Astrocyte (in vitro differentiated cells and primary cell): ENCODE measurements at regions not wholly inside any gene's neighbourhood (a gene's known extent, or its start where the extent isn't known, plus 50 kb on each side); places are given as distances from the start of the nearest gene placed in this dataset.
"Not testable (repeated sequence)": the region's sequence is repeated elsewhere in the genome, so short reads cannot be mapped to it uniquely, and the experiment has no call there.

Experiments used
- DNase-seq: peaks from one replicate; pipeline ENCODE4 v3.0.0-alpha.2; 2010; ENCODE audit warnings: low read depth
- FAIRE-seq: peaks from 2 replicates; lab custom pipeline; 2011; peaks lifted over from hg19 to GRCh38; lab: Jason Lieb, UNC
- H2AFZ ChIP-seq: 2 replicates; pipeline ENCODE4 v1.6.0; 2012; ENCODE audit warnings: low read depth, low read length, inconsistent platforms
- H3K27ac ChIP-seq: 2 replicates; pipeline ENCODE4 v1.5.1; 2011; ENCODE audit warnings: low read depth, low read length, inconsistent platforms
- H3K27me3 ChIP-seq: 2 replicates; pipeline ENCODE4 v1.6.0; 2011; ENCODE audit warnings: low read length, inconsistent platforms; ENCODE audit not compliant: insufficient read depth
- H3K36me3 ChIP-seq: 2 replicates; pipeline ENCODE4 v1.5.1; 2011; ENCODE audit warnings: low read length, inconsistent platforms; ENCODE audit not compliant: insufficient read depth
- H3K4me1 ChIP-seq: 2 replicates; pipeline ENCODE4 v1.5.1; 2011; ENCODE audit warnings: low read length, inconsistent platforms; ENCODE audit not compliant: insufficient read depth
- H3K4me2 ChIP-seq: 2 replicates; pipeline ENCODE4 v1.6.0; 2012; ENCODE audit warnings: low read length, inconsistent platforms
- H3K4me3 ChIP-seq: 2 replicates; pipeline ENCODE4 v1.5.1; 2011; ENCODE audit warnings: low read depth, mild to moderate bottlenecking, low read length, inconsistent platforms; ENCODE audit not compliant: insufficient read depth
- H3K79me2 ChIP-seq: 2 replicates; pipeline ENCODE4 v1.6.0; 2012; ENCODE audit warnings: mild to moderate bottlenecking, low read length, inconsistent platforms; ENCODE audit not compliant: insufficient read depth
- H3K9ac ChIP-seq: 2 replicates; pipeline ENCODE4 v1.6.0; 2012; ENCODE audit warnings: mild to moderate bottlenecking, low read length, inconsistent platforms
- H3K9me3 ChIP-seq: 2 replicates; pipeline ENCODE4 v1.5.1; 2012; ENCODE audit warnings: low read depth, mild to moderate bottlenecking, low read length, inconsistent platforms; ENCODE audit not compliant: insufficient read depth
- H4K20me1 ChIP-seq: 2 replicates; pipeline ENCODE4 v1.6.0; 2012; ENCODE audit warnings: low read length, inconsistent platforms; ENCODE audit not compliant: insufficient read depth
- H3K27ac Mint-ChIP-seq: one replicate; pipeline ENCODE4 v1.8.0; 2021; ENCODE audit warnings: mild to moderate bottlenecking, mixed read lengths; ENCODE audit not compliant: unreplicated experiment
- H3K27me3 Mint-ChIP-seq: one replicate; pipeline ENCODE4 v1.8.0; 2021; ENCODE audit warnings: low read depth, mixed read lengths; ENCODE audit not compliant: unreplicated experiment
- H3K36me3 Mint-ChIP-seq: one replicate; pipeline ENCODE4 v1.8.0; 2021; ENCODE audit warnings: low read depth, mixed read lengths; ENCODE audit not compliant: unreplicated experiment
- H3K4me1 Mint-ChIP-seq: one replicate; pipeline ENCODE4 v1.8.0; 2021; ENCODE audit warnings: low read depth, mixed read lengths; ENCODE audit not compliant: unreplicated experiment
- H3K4me3 Mint-ChIP-seq: one replicate; pipeline ENCODE4 v1.8.0; 2021; ENCODE audit warnings: mild to moderate bottlenecking, moderate library complexity, mixed read lengths; ENCODE audit not compliant: unreplicated experiment
- H3K9me3 Mint-ChIP-seq: one replicate; pipeline ENCODE4 v1.8.0; 2021; ENCODE audit warnings: mild to moderate bottlenecking, mixed read lengths; ENCODE audit not compliant: unreplicated experiment
- EZH2 ChIP-seq: IDR thresholded peaks from 2 replicates; pipeline ENCODE4 v1.6.1; 2012; ENCODE audit warnings: mild to moderate bottlenecking, low read length, inconsistent platforms; ENCODE audit not compliant: insufficient read depth
- TF ChIP-seq, protein P1 (sequence below): IDR thresholded peaks from 2 replicates; pipeline ENCODE4 v1.5.1; 2011; ENCODE audit warnings: low read depth, mild to moderate bottlenecking, inconsistent platforms, low read length, moderate library complexity; ENCODE audit not compliant: insufficient read depth

DNA sequence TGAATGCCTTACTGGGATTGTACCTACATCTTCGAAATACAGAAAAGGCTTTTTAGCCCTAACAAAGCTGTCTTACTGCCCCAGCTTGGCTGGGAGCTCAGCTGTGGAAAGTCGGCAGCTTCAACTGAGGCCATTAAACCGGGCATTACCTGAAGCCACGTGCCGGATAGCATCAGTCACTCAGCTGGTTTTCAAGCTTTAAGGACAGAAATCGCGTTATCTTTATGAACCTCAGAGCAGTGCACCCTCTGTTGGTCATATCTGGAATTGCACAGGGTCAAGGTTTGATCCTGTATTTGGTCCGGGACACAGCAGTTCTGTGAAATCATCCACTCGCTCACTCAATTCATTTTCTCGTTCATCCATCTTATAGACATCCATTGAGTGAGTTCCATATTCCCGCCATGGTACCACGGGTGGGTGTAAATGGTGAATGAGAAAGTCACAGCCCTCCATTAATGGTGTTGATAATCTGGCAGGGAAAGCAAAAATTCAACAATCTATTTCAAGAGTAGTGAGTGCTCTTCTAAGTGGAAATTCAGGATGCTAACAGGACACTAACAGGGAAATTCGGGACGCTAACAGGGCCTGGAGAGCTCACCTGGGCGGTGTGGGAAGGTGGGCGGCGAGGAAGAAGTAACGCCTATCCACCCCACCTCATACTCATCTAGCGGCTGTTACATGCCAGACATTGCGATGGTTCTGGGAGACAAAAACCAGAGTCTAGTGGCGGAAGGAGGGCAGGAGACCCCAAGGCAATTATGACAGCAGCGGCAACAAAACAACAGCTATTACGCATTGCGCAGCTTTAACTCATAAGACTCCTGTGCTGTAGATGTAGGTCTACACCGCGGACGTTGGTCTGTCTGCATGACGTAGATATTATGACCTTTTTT lies 60.6 kb upstream of the TCL1A start:
- Mint-ChIP-seq H3K27me3 (peaks cover 16% of the 10 kb centered on the region), H3K4me3 (no peak overlapping the region), H3K36me3 (no peaks in the 10 kb centered on the region), H3K27ac (no peak overlapping the region), H3K9me3 (no peaks in the 10 kb centered on the region), H3K4me1 (no peaks in the 10 kb centered on the region)
- TF ChIP-seq, protein P1, sequence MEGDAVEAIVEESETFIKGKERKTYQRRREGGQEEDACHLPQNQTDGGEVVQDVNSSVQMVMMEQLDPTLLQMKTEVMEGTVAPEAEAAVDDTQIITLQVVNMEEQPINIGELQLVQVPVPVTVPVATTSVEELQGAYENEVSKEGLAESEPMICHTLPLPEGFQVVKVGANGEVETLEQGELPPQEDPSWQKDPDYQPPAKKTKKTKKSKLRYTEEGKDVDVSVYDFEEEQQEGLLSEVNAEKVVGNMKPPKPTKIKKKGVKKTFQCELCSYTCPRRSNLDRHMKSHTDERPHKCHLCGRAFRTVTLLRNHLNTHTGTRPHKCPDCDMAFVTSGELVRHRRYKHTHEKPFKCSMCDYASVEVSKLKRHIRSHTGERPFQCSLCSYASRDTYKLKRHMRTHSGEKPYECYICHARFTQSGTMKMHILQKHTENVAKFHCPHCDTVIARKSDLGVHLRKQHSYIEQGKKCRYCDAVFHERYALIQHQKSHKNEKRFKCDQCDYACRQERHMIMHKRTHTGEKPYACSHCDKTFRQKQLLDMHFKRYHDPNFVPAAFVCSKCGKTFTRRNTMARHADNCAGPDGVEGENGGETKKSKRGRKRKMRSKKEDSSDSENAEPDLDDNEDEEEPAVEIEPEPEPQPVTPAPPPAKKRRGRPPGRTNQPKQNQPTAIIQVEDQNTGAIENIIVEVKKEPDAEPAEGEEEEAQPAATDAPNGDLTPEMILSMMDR, result peak; percentile 77
- no peak for TF ChIP-seq EZH2
- FAIRE-seq, result peak; percentile 50
- Histone ChIP-seq H4K20me1 (no peaks in the 10 kb centered on the region), H3K27ac (no peak overlapping the region), H3K36me3 (no peaks in the 10 kb centered on the region), H3K79me2 (no peaks in the 10 kb centered on the region), H3K4me3 (no peak overlapping the region), H3K4me2 (no peak overlapping the region), H2AFZ (no peak overlapping the region), H3K27me3 (no peaks in the 10 kb centered on the region), H3K9ac (no peak overlapping the region), H3K4me1 (no peaks in the 10 kb centered on the region), H3K9me3 (no peaks in the 10 kb centered on the region)
- no peak for DNase-seq

DNA sequence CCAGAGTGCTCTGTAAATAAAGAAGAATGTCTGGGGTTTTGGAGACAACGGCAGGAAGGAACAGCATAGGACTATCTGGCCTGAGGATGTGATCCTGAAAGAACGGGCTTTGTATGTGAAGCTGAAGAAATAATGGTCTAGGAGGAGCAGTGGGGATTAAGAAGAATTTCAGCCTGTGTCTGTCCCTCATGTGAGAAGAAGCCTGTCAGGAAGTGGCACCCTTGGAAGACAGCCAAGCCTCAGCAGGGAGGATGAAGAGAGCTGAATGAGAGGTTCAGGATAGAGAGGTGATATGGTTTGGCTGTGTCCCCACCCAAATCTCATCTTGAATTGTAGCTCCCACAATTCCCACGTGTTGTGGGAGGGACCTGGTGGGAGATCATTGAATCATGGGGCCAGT lies 56.9 kb upstream of the TCL1A start:
- no peak overlapping the region for H3K4me2 ChIP-seq
- no peaks in the 10 kb centered on the region for H3K36me3 ChIP-seq
- H3K27ac ChIP-seq, result no peak overlapping the region
- no peak overlapping the region for H2AFZ ChIP-seq
- H3K79me2 ChIP-seq, result no peaks in the 10 kb centered on the region
- H3K9ac ChIP-seq, result no peak overlapping the region
- no peaks in the 10 kb centered on the region for H3K27me3 ChIP-seq
- H3K4me1 ChIP-seq, result no peaks in the 10 kb centered on the region
- no peaks in the 10 kb centered on the region for H3K4me1 Mint-ChIP-seq
- FAIRE-seq, result no peak
- no peak overlapping the region for H3K27ac Mint-ChIP-seq
- H3K4me3 ChIP-seq, result no peak overlapping the region
- no peak for TF ChIP-seq EZH2
- TF ChIP-seq, protein P1, result no peak
- peaks cover 25% of the 10 kb centered on the region for H3K27me3 Mint-ChIP-seq
- H3K9me3 Mint-ChIP-seq, result peaks cover 2% of the 10 kb centered on the region
- H3K9me3 ChIP-seq, result no peaks in the 10 kb centered on the region
- no peak for DNase-seq
- no peaks in the 10 kb centered on the region for H3K36me3 Mint-ChIP-seq
- no peaks in the 10 kb centered on the region for H4K20me1 ChIP-seq
- H3K4me3 Mint-ChIP-seq, result no peak overlapping the region

DNA sequence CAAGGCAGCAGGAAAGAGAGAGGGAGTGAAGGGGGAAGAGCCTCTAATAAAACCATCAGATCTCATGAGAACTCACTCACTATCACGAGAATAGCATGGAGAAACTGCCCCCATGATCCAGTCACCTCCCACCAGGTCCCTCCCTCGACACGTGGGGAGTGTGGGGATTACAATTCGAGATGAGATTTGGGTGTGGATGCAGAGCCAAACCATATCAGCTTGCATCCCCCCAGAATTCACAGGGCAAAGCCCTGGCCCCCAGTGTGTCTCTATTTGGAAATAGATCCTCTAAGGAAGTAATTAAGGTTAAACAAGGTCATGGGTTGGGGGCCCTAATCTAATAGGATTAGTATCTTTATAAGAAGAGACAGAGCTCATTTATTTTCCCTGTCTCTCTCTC lies 56.1 kb upstream of the TCL1A start:
- H3K4me1 Mint-ChIP-seq, result no peaks in the 10 kb centered on the region
- TF ChIP-seq, protein P1, result no peak
- TF ChIP-seq EZH2, result no peak
- no peaks in the 10 kb centered on the region for H3K36me3 Mint-ChIP-seq
- H3K27ac ChIP-seq, result no peak overlapping the region
- H2AFZ ChIP-seq, result no peak overlapping the region
- peaks cover 25% of the 10 kb centered on the region for H3K27me3 Mint-ChIP-seq
- H3K79me2 ChIP-seq, result no peaks in the 10 kb centered on the region
- H3K4me3 Mint-ChIP-seq, result no peak overlapping the region
- H3K4me3 ChIP-seq, result no peak overlapping the region
- no peak overlapping the region for H3K9ac ChIP-seq
- no peaks in the 10 kb centered on the region for H3K27me3 ChIP-seq
- DNase-seq, result no peak
- H4K20me1 ChIP-seq, result no peaks in the 10 kb centered on the region
- no peaks in the 10 kb centered on the region for H3K9me3 ChIP-seq
- H3K27ac Mint-ChIP-seq, result no peak overlapping the region
- no peaks in the 10 kb centered on the region for H3K4me1 ChIP-seq
- no peak overlapping the region for H3K4me2 ChIP-seq
- FAIRE-seq, result no peak
- H3K36me3 ChIP-seq, result no peaks in the 10 kb centered on the region
- H3K9me3 Mint-ChIP-seq, result peaks cover 2% of the 10 kb centered on the region

DNA sequence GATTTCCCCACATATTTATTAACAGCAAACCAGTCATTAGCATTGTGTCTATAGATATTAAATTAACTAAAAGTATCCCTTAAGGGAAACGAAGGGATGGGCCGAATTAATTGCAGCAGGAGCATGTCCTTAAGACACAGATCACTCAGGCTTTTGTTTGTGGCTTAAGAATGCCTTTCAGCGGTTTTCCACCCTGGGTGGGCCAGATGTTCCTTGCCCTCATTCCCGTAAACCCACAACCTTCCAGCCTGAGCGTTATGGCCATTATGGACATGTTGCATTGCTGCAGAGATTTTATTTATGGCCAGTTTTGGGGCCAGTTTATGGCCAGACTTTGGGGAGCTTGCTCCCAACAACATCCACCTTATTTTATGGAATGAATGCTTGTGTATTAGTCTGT lies 55.5 kb upstream of the TCL1A start:
- not testable (repeated sequence) for H3K4me3 ChIP-seq, H3K79me2 ChIP-seq, H2AFZ ChIP-seq, H3K36me3 ChIP-seq, H3K27ac ChIP-seq, H3K4me3 Mint-ChIP-seq, FAIRE-seq, H3K9ac ChIP-seq, DNase-seq, H3K9me3 Mint-ChIP-seq, H3K4me1 ChIP-seq, H3K27me3 ChIP-seq, H3K4me2 ChIP-seq, H3K27ac Mint-ChIP-seq, H3K4me1 Mint-ChIP-seq, H4K20me1 ChIP-seq, H3K9me3 ChIP-seq, H3K36me3 Mint-ChIP-seq
- peaks cover 25% of the 10 kb centered on the region for H3K27me3 Mint-ChIP-seq
